COR-L47 (cell line): ENCODE measurements at regions not wholly inside any gene's neighbourhood (a gene's known extent, or its start where the extent isn't known, plus 50 kb on each side); places are given as distances from the start of the nearest gene placed in this dataset.

ENCODE experiments used
- DNase-seq: peaks from one replicate; lab custom pipeline; 2025; lab: John Stamatoyannopoulos, UW

- peak; percentile 69 for DNase-seq
Measured at GRCh38 chr6:30396833-30397479, 52.0 kb downstream of the RPP21 start.

GRCh38 chr6:30397697-30398096, 52.7 kb downstream of the RPP21 start:
- no peak for DNase-seq

GRCh38 chr6:30399390-30400058, 54.6 kb downstream of the RPP21 start:
- DNase-seq = no peak

GRCh38 chr6:30405934-30406333, 61.0 kb downstream of the RPP21 start:
- no peak for DNase-seq

GRCh38 chr6:30409184-30409583, 64.2 kb downstream of the RPP21 start:
- no peak for DNase-seq

GRCh38 chr6:30411515-30412207, 66.7 kb downstream of the RPP21 start:
- peak; percentile 33 for DNase-seq

- DNase-seq = no peak
Measured at GRCh38 chr6:30418448-30418847, 70.9 kb upstream of the HLA-E start.

GRCh38 chr6:30424549-30424948, 64.8 kb upstream of the HLA-E start:
- DNase-seq = no peak
